Stimulated activated CD8-positive, alpha-beta memory T cell treated with anti-CD3 and anti-CD28 coated beads, Interleukin-7, amount 100 ng/mL, for 48 hours (primary cell): ENCODE measurements at regions not wholly inside any gene's neighbourhood (a gene's known extent, or its start where the extent isn't known, plus 50 kb on each side); places are given as distances from the start of the nearest gene placed in this dataset.
"Not testable (repeated sequence)": the region's sequence is repeated elsewhere in the genome, so short reads cannot be mapped to it uniquely, and the experiment has no call there.

Experiments used
- DNase-seq, 2 donors: peaks; one replicate each; pipeline ENCODE4 v3.0.0-alpha.2; 2020; ENCODE audit warnings: low read depth in 1 of 2; ENCODE audit errors: extremely low read depth in 1 of 2

DNA sequence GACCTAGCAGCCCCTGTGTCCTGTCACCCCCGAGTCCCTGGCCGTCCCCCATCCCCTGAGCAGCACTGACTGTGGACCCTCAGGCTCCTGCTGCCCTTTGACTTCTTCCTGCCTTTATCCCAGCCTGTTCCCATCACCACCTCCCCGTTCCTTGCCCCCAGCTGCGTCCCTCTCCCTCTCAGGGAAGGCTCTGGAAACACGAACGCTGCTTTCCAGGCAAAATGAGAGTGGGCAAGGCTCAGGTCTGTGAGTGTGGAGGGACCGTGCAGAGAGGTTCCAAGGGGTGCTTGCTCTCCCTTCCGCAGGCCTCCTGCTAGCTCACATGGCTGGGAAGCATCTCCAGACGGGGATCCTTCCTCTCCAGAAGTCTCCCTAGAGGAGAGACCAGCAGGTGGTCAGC lies 501.8 kb upstream of the SALL3 start:
- DNase-seq: no peak

DNA sequence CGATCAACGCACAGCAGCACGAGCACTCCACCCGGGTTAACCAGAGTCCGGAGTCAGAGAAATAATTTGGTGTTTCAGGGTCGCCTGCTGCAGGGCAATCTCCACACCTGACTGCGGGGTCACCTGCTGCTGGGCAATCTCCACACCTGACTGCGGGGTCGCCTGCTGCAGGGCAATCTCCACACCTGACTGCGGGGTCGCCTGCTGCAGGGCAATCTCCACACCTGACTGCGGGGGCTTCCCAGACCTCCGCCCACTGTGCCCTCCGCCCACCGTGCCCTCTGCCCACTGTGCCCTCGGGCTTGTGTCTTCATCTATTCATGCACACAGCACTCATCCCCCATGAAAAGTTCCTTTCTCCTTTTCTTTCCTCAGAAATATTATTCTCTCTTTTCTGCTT lies 500.2 kb upstream of the SALL3 start:
- DNase-seq: no peak

GRCh38 chr18:78480262-78481054 lies 499.2 kb upstream of the SALL3 start:
- DNase-seq: no peak

- DNase-seq: no peak
Observed at GRCh38 chr18:78482378-78482777, 497.2 kb upstream of the SALL3 start.

- no peak for DNase-seq
Observed at GRCh38 chr18:78487649-78488048, 492.0 kb upstream of the SALL3 start.

DNA sequence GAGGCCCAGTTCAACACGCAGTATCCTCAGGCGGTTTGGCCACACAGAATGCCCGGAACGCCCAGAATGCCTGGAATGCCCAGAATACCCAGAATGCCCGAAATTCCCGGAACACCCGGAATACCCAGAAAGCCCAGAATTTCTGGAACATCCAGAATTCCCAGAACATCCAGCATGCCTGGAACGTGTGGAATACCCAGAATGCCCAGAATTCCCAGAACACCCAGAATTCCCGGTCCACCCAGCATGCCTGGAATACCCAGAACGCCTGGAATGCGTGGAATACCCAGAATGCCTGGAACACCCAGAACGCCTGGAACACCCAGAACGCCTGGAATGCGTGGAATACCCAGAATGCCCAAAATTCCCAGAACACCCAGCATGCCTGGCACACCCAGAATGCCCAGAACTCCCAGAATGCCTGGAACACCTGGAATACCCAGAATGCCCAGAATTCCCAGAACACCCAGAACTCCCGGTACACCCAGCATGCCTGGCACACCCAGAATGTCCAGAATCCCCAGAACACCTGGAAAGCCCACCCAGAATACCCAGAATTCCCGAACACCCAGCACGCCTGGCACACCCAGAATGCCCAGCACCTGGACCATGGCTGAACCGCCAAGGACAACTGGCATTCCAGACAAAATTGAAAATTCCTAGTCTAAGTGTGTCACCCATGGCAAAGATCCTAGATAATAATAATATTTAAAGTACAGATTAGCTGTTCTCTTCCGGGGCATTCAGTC lies 487.4 kb upstream of the SALL3 start:
- no peak for DNase-seq

- no peak for DNase-seq
Observed at GRCh38 chr18:78492813-78493371, 486.7 kb upstream of the SALL3 start.

DNA sequence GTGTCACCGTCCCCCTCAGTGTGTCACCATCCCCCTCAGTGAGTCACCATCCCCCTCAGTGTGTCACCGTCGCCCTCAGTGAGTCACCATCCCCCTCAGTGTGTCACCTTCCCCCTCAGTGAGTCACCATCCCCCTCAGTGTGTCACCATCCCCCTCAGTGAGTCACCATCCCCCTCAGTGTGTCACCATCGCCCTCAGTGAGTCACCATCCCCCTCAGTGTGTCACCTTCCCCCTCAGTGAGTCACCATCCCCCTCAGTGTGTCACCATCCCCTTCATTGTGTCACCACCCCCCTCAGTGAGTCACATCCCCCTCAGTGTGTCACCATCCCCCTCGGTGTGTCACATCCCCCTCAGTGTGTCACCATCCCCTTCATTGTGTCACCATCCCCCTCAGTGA lies 486.1 kb upstream of the SALL3 start:
- DNase-seq: not testable (repeated sequence)

DNA sequence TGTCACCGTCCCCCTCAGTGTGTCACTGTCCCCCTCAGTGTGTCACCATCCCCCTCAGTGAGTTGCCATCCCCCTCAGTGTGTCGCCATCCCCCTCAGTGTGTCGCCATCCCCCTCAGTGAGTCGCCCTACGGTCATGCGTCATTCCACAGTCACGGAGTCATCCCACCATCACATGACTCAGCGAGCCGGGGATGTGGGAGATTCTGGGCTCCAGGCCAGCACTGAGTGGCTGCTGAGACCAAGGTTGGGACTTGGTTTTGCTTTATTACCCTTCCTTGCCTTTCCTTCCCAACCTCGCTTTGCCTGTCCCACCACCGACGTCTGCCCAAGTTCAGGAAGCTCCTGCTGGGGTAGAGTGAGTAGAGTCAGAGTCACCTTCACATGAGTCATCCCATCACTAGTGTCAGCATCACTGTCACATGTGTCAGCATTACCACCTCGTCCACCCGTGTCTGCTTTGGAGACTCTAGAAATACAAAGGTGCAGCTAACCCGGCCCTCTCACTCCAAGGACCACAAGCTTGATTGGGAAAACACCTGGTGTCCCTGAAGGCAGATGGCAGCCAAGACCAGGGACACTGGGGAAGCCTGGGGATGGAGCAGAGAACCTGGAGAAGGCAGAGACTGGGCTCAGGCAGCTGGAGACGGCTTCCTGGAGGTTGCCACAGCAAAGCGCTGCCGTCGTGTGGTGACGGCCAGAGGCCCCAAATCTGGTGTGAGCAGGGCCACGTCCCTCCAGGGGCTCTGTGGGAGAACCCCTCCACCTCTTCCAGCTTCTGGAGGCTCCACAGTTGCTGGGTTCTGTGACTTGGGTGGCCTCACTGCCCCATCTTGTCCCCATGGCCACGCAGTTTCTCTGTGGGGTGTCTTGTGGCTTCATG lies 485.2 kb upstream of the SALL3 start:
- no peak for DNase-seq

DNA sequence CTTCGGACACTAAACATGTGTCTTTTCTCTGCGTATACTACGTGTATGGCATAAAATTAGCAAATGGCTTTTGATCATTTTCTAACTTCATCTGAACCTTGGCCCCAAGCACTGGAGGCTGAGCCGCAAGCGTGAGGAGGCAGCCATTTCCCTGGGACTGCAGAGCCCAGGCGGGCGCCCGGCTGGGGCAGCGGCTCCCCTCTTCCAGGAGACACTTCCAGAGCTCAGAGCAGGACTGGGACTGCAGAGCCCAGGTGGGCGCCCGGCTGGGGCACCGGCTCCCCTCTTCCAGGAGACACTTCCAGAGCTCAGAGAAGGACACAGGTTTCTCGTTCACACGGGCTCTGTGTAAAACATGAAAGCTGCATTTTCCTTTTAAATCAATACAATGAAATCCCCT lies 484.1 kb upstream of the SALL3 start:
- DNase-seq: no peak

DNA sequence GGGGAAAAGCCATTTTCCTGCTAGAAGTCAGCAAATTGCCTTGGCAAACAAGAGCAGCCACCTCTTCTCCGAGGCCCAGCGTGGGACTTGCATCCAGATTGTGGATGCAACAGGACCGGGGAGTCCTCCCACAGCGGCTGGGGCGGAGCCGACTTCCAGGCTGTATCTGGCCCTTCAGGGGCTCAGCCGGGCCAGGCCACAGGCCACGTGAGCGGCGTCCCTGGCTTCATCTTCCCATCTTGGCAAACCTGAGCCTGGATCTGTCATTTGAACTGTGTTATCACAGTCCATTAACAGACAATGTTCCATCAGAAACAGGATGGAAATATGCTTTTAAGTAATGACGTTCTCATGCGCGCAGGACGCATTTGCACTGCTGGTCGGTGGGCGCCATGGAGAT lies 483.5 kb upstream of the SALL3 start:
- DNase-seq: no peak

DNA sequence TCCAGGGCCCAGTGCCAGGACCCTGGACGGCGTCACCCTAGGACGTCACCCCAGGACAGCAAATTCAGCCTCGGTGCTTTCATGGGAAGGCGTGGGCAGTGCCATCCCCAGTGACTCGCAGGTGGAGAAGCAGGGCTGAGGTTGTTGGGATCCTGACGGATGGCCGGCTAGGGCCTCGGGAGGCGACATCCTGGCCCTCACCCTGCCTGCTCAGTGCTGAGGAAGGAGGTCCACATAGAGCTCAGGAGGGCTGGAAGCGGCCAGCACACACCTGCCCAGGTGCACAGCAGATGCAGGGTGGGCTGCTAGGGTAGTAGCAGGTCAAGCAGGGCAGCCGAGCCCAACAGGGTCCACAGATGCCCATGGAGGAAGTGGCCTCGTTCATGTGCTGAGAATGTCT lies 482.0 kb upstream of the SALL3 start:
- no peak for DNase-seq

- no peak for DNase-seq
Observed at GRCh38 chr18:78499586-78499985, 480.0 kb upstream of the SALL3 start.

DNA sequence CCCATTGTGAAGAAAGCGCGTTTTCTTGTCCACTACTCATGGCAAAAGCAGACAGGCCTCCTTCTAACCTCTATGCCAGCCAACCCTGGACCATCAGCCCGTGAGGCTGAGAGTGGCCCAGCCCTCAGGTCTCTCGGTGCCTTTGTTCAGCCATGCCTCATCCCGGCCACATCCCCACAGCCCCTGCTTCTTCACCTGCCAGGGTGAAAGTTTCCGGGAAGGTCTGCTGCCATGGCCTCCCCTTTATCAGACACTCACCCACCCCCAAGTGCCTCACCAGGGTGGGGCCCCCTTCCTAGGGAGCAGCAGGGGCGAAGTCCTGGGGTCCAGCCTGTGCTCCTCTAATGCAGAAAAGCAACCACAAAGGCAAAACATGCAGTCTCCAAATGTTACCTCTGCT lies 478.4 kb upstream of the SALL3 start:
- no peak for DNase-seq

- no peak for DNase-seq
Observed at GRCh38 chr18:78503129-78503528, 476.5 kb upstream of the SALL3 start.

DNA sequence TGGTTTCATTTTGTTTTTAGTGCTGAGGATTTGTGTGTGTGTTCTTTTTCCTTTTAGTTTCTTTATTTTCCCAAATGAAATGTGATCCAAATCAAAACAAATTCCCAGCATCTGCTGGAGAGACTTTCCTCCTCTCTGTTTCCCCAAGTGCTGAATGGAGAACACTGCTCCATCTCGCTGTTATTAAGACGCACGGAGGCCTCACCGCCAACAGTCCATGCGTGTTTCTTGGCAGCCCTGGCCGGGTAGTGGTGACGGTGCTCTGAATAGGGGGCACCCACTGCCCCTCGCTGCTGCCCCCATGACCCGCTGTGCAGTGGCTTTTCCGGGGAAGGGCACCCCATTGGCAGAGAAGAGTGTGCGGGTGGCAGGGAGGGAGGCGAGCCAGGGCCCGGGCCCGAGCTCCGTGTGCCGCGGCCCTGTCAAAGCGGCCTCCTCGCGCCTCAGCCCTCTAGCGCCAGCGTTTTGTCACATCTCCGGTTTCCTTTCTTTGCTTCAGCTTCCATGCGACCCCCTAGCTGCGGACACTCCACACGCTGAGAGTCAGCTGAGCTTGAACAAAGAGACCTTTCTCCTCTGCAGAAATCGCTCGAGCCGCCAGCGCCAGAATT lies 473.7 kb upstream of the SALL3 start:
- no peak for DNase-seq

GRCh38 chr18:78507217-78507616 lies 472.4 kb upstream of the SALL3 start:
- DNase-seq: no peak

GRCh38 chr18:78508228-78508824 lies 471.3 kb upstream of the SALL3 start:
- DNase-seq: not testable (repeated sequence)

DNA sequence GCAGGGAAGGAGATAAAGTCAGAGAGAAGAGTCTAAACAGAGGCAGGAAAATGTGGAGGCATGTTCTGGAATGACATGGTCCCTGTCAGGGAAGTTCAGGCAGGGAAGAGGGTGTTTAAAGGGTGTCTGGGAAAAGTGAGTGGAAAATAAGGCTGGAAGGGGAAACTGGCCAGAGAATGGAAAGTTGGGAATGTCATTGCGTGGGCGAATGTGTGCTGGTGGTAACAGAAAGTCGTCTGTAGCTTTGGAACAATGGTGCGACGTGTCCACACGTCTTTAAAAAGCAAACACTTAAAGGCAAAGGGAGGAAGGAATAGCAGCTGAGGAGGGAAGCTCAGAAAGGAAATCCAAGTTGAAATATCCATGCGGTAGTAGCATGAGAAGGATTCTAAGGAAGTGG lies 469.5 kb upstream of the SALL3 start:
- no peak for DNase-seq

GRCh38 chr18:78510636-78511035 lies 469.0 kb upstream of the SALL3 start:
- DNase-seq: no peak
